ENCODE measurements at regions not wholly inside any gene's neighbourhood (a gene's known extent, or its start where the extent isn't known, plus 50 kb on each side); places are given as distances from the start of the nearest gene placed in this dataset.

DNA sequence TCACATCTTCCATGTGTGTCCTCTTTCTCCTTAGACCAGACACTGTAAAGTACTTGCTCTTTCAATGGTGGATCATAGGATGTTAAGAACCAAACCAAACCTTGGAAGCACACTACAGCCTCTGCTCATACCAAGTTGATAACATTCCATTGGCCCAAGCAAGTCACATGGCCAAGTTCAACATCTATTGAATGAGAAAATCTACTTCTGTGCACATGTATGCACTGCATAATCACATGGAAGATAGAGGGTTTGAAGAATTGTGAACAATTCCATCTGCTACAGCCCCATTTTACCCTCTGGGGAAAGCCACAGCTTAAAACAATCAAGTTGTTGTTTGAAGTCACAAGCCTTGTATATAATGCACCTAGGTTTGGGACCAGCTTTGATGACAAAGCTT, 68.2 kb downstream of the MFAP3 start:
- no peak for DNase-seq

DNA sequence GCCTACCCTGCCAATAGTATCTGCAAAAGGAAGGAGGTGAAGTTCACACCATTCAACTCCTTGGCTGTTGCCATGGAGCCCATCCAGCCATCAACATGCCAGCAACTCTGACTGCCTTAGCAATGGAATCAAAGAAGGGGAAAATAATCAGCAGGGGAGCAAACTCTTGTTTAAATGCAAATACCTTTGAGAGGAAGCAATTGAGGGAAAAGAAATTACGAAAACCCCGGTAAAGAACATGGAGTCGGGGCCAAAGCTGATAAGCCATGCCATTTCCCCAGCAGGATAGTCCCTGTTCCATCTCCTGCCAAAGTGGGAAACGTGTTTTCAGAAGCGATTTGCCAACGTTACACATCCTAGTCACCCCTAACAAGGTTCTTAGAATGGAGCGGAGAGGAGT, 69.0 kb downstream of the MFAP3 start:
- no peak for DNase-seq

DNA sequence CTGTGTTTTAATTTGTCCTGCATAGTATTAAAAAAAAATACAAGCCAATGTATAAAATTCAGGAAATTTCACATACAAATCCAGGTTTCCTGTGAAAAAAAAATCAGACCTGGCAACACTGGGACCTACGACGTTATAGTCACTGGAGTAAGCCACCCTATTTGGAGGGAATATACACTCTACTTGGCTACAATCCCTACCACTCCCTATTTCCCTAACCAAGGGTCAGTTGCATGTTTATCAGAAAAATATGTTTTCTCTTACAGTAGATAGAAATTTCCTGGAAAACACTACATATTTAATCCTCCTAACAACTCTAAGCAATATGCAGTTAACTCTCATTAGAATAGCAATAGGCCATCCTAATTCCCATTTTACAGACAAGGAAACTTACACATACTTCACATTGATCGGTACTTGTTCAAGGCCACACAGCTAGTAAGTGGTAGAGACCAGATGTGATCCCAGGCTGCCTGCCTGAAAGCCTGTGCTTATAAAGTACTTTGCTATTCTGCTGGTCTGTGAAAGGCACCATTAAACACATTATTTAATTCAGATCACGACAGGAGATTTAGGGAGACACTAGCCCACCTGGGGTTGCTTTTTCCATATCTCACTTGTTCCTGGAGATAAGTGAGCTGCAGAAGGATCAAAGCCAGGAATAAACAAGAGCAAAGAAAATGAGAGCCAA, 70.8 kb downstream of the MFAP3 start:
- DNase-seq = no peak

DNA sequence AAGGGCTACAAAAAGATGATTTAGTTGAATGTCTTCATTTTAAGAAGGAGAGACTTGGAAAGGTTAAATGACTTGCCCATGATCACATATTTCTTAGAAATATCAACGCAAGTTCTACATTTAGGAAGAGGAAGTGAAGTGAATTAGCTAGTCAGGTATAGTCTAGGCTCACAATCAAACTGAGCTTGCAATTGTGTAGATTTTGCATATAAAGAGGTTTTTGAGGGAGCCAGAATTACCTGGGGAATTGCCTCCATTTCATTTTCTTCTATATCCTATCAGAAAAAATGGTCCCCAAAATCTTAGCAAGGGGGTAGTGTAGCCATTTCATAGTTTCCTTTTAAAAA, 71.3 kb downstream of the MFAP3 start:
- DNase-seq = no peak

- peak; percentile 62 for DNase-seq
Observed at GRCh38 chr5:154110716-154111115, 71.9 kb downstream of the MFAP3 start.

DNA sequence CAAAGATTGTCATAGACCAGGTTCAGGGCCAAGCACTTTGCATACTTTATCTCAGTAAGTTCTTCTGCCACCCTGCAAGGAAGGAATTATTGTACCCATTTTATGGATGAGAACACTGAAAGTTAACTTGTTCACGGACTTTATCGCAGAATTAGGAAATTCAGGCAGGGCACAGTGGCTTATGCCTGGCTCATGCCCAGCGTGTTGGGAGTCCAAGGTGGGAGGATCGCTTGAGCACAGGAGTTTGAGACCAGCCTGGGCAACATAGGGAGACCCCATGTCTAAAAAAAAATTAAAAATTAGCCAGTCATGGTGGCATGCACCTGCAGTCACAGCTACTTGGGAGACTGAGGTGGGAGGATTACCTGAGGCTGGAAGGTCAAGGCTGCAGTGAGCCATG, 72.4 kb downstream of the MFAP3 start:
- no peak for DNase-seq

DNA sequence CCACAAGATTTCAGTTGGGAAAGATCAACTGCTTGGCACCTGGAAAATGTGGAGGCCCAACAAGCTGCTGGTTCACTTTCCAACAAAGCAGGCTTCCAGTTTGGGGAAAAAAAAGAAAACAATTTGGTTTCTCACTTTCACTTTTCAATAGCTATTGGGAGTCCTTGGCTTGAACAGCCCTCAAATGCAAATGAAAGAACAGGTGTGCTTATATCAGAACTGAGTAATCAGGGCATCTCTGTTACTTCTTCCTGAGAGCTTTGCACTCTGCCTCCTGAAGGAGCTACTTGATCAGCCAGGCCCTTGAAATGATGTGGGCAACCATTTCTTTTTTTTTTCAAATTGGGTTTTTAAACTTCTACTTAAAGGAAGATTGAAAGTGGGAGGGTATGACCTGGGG, 73.5 kb downstream of the MFAP3 start:
- DNase-seq = no peak

DNA sequence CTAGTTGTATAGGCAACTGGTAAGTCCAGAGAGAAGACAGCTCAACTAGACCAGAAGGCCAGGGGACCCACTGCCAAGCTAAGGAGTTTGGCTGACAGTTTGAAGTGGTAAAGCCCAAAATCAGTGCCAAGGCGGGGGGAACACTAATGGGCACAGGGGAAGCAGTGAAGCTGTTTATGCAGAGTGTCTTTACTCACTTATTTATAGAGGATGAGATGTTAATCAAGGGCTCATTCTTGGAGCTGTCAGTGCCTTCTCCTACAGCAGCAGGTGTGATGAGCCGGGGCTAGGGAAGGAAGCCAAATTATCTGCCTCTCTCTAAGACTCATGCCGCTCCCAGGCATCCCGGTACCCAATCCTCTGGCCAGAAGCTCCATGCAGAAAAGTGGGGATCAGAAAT, 75.2 kb upstream of the GALNT10 start:
- DNase-seq = no peak

- DNase-seq = no peak
Observed at GRCh38 chr5:154117050-154117449, 73.5 kb upstream of the GALNT10 start.

DNA sequence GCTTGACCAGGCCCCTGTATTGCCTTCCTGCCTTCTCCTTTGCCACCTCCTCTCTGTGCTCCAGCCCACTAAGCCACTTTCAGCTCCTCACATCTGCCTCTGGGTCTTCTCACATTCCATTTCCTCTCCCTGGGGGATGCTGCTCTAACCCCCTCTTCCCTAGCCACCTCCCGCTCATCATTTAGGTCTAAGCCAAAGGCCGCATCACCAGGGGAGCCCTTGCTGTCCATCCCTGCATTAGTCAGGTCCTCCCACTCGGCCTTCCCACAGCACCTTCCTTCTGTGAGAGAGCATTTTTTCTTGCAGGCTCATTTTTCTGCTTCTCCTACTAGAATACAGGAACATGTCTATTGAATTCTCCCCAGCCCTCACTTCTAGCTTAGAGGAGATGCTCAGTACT, 72.6 kb upstream of the GALNT10 start:
- no peak for DNase-seq

- no peak for DNase-seq
Observed at GRCh38 chr5:154118385-154118784, 72.1 kb upstream of the GALNT10 start.

- peak; percentile 9 for DNase-seq
Observed at GRCh38 chr5:154118893-154119336, 71.6 kb upstream of the GALNT10 start.

DNA sequence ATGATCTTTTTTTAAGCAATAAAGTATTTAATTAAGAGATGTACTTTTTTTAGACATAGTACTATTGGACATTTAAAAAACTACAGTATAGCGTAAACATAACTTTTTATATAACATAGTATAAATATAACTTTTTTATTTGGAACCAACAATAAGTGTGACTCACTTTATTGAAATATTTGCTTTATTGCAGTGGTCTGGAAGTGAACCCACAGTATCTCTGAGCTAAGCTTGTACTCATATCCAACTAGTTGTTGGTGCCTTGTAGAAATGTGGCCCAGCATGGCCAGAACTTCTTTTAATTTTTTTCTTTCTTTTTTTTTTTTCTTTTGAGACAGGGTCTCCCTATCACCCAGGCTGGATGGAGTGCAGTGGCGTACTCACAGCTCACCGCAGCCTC, 61.5 kb upstream of the GALNT10 start:
- DNase-seq = no peak

GRCh38 chr5:154129921-154130320, 60.6 kb upstream of the GALNT10 start:
- DNase-seq = no peak

DNA sequence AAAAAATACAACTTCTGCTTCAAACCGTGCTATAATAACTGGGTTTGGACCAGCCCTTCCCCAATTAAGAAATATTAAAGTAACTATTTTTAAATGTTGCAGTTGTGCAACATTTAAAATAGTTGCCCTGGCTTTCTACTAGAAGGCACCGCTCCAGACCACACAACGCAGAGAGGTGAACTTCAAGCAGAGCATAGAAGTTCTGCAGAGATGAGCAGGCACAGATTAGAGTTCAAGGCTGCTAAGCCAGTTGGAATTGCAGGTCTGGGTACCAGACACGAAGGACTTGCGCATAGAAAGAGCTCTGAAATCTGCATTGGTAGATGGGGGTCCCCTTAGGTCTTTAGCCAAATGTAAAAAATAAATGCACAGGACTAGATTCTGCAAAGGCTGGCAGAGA, 58.7 kb upstream of the GALNT10 start:
- no peak for DNase-seq

- no peak for DNase-seq
Observed at GRCh38 chr5:154132718-154133307, 57.7 kb upstream of the GALNT10 start.

DNA sequence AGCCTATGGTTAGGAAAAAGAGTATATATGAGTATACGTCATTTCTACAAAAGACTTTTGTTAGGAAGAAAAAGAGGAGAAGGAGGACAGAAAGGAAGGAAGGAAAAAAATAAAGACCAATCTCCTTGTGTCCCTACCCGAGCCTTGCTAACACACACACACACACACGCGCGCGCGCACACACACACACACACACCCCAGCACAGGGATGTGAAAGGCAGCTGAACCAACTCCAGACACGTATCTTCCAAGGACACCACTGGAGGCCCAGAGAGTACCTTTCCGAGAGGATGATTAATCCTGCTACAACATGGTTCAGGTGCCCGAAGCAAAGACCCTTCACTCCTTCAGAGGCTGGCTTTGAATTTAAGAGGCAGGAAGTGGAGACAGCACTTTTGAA, 56.9 kb upstream of the GALNT10 start:
- no peak for DNase-seq

DNA sequence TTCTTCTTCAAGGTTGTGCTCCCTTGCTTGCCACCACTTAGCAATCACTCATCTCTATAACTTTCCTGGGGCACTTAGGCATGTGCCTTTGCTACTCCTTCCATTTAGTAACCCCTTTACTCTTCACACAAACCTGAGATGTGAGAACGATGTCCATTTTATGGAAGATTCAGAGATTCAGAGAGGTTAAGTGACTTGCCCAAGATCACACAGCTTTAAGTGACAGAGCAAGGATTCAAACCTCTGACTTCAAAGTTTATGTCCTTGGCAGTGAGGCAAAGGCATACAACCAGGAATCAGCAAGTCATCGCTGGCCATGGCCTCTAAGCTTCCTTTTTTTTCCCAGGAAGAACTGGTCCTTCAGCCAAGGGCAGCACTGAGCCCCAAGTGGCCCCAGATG, 56.0 kb upstream of the GALNT10 start:
- DNase-seq = no peak

GRCh38 chr5:154135125-154135817, 55.3 kb upstream of the GALNT10 start:
- DNase-seq = no peak

- no peak for DNase-seq
Observed at GRCh38 chr5:154136141-154136540, 54.4 kb upstream of the GALNT10 start.

DNA sequence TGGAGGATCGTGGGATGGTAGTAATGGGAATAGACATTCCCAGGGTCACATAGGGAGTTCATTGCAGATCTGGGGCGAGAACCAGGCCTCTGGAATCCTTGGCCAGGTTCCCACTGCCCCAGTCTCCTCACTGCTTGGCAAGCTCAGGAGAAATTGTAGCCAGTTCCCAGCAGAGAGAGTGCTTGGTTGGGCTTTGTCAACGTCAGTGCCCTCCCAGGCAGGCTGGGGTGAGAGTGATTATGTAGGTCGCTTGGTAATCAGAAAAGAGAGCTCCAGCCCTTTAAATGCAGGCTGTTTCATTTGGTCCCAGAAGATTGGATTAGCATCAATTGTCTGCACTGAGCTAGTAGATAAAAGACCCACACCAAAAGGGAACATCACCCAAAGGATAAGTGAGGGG, 51.8 kb upstream of the GALNT10 start:
- no peak for DNase-seq

GRCh38 chr5:154140381-154140780, 50.2 kb upstream of the GALNT10 start:
- DNase-seq = no peak

Measured in NCI-H226 (cell line).